Lower leg skin (tissue), 3 donors: ENCODE measurements at regions not wholly inside any gene's neighbourhood (a gene's known extent, or its start where the extent isn't known, plus 50 kb on each side); places are given as distances from the start of the nearest gene placed in this dataset.

Experiments
- POLR2A ChIP-seq, 2 donors: fragments of 450-650 bp; IDR thresholded peaks; one replicate each; pipeline ENCODE4 v1.6.1; 2016 to 2017; ENCODE audit warnings: antibody characterized with exemption in 2 of 2, mild to moderate bottlenecking in 1 of 2, moderate library complexity in 1 of 2
- TF ChIP-seq, protein P1 (sequence below), 3 donors: fragments of 450-650 bp; IDR thresholded peaks; one replicate each; pipeline ENCODE4 v1.5.1; 2016; ENCODE audit warnings: antibody characterized with exemption in 3 of 3, mild to moderate bottlenecking in 3 of 3, moderate library complexity in 2 of 3

DNA sequence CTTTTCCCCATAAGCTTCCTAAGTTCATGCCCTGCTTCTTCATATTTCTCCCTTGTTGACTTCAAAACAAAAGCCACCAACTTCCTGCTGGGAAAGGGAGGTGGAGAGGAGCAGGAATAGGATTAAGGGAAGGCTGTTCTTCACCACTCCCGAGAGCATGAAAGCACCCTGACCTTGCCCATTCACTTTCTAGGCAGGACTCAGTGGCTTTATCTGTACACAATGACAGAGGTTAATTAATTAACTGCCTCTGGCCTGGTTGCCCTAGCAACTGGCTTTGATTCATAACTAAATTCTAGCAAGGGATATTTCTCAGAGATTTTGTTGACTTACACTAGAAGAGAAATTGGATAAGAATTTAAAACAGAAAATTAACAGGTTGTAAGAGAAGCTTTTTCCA, 396.8 kb downstream of the RPS29 start:
- TF ChIP-seq, protein P1, sequence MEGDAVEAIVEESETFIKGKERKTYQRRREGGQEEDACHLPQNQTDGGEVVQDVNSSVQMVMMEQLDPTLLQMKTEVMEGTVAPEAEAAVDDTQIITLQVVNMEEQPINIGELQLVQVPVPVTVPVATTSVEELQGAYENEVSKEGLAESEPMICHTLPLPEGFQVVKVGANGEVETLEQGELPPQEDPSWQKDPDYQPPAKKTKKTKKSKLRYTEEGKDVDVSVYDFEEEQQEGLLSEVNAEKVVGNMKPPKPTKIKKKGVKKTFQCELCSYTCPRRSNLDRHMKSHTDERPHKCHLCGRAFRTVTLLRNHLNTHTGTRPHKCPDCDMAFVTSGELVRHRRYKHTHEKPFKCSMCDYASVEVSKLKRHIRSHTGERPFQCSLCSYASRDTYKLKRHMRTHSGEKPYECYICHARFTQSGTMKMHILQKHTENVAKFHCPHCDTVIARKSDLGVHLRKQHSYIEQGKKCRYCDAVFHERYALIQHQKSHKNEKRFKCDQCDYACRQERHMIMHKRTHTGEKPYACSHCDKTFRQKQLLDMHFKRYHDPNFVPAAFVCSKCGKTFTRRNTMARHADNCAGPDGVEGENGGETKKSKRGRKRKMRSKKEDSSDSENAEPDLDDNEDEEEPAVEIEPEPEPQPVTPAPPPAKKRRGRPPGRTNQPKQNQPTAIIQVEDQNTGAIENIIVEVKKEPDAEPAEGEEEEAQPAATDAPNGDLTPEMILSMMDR (IDR thresholded peaks at IDR 0.05), result no peak
- no peak for TF ChIP-seq POLR2A (IDR thresholded peaks at IDR 0.05)
